Motor neuron (in vitro differentiated cells): ENCODE measurements at regions not wholly inside any gene's neighbourhood (a gene's known extent, or its start where the extent isn't known, plus 50 kb on each side); places are given as distances from the start of the nearest gene placed in this dataset.

ENCODE experiments used
- ATAC-seq, 8 experiments: fragments of 200-7000 bp; cut with Tn5 transposase; replicated peaks in 6 of 8; 2 replicates each; pipeline ENCODE4 v1.8.0; 2021; ENCODE audit warnings: mild to moderate bottlenecking in 8 of 8, moderate library complexity in 8 of 8
- H3K27ac ChIP-seq, 2 donors: fragments of 250-450 bp; sonication (Bioruptor Pico); 2 replicates each; pipeline ENCODE4 v1.9.0; 2021; ENCODE audit warnings: antibody characterized with exemption in 2 of 2, mild to moderate bottlenecking in 2 of 2, moderate library complexity in 1 of 2
- H3K4me1 ChIP-seq, 2 donors: fragments of 250-450 bp; sonication (Bioruptor Pico); replicated peaks in 1 of 2; 2 replicates each; pipeline ENCODE4 v1.6.1; 2021; ENCODE audit warnings: antibody characterized with exemption in 2 of 2, mild to moderate bottlenecking in 2 of 2, moderate library complexity in 1 of 2
- H3K4me3 ChIP-seq, 5 donors: fragments of 250-450 bp; sonication (Bioruptor Pico); 2 replicates each; pipeline ENCODE4 v1.9.0; 2021; ENCODE audit warnings: antibody characterized with exemption in 5 of 5, mild to moderate bottlenecking in 5 of 5, moderate library complexity in 4 of 5
- WGBS, 10 experiments: fragments of 450-650 bp; shearing (Covaris generic); methylation state at CpG; one replicate each; pipeline ENCODE4 v1.0.0; 2022; 5-methylcytosine and 5-hydroxymethylcytosine counted together
- in situ Hi-C, 9 experiments: fragments of 400-800 bp; cut with MboI; loops; one replicate each; pipeline ENCODE4 v1.15.0; 2021; ENCODE audit warnings: low sequenced_read_pairs in 9 of 9, low pct_unique_long_range_greater_than_20kb in 2 of 9; ENCODE audit not compliant: unreplicated experiment in 9 of 9

DNA sequence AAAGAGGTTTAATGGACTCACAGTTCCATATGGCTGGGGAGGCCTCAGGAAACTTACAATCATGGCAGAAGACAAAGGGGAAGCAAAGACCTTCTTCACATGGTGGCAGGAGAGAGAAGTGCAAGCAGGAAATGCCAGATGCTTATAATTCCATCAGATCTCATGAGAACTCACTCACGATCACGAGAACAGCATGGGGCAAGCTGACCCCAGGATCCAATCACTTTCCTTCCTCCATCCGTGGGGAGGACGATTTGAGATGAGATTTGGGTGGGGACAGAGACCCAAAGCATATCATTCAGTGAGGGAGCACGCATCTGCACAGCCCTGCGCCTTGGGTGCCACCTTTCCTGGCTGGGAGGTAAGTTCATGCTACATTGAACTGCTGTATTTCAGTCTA is 234.1 kb upstream of the ATP10A start:
- H3K27ac ChIP-seq = no peak overlapping the region
- in situ Hi-C loops = no loop called here
- no peak overlapping the region for H3K4me3 ChIP-seq
- WGBS, 10 experiments = 20 to 100% (median 93%) methylated on average over 2 to 6 of the region's 6 CpGs; no CpG with 5 or more reads in 4 of the 10 experiments
- ATAC-seq = no peak
- H3K4me1 ChIP-seq = no peaks in the 10 kb centered on the region

DNA sequence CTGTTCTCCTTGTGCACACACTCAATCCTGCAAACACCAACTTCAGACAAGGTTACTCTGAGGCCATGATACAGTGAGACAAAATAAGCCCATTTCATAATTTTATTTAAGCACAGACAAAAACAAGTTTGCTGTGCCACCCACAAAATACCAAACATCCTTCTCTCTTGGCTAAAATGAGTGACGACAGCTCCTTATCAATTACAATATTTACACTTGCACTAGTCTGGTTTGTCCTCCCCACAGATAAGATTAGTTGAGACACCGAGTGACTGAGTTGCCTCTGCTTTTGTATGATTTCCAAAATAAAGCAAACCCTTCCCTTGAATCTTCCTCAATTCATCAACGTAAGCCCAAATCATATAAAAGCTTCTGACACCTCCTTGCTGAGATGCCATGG is 233.5 kb upstream of the ATP10A start:
- Histone ChIP-seq H3K27ac (no peak overlapping the region), H3K4me3 (no peak overlapping the region), H3K4me1 (no peaks in the 10 kb centered on the region)
- WGBS, 10 experiments = 25 to 100% (median 92%) methylated on average over 1 to 3 of the region's 3 CpGs; no CpG with 5 or more reads in 3 of the 10 experiments
- ATAC-seq = no peak
- in situ Hi-C loops = no loop called here

DNA sequence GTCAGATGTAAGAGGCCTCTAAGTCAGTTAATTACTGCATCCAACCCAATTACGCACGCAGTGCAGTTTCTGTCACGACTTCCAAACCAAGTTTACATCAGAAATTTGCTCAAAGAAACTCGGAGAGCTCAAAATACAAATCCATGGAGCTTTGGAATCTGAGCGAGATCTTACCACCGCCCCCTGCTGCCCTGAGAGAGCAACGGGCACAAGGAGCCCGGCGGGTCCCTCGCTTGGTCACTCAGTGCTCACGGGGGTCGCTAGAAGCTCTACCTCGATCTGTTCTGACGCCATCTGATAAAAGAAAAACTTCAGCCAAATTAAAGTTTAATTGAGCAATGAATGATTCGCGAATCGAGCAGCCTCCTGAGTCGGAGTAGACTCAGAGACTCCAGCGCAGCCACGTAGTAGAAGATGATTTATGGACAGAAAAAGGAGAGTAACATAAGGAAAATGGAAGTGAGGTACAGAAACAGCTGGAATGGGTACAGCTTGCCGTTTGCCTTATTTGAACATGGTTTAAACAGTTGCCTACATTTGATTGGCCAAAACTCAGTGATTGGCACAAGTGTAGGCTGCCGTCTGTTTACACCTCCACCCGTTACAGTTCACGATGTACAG is 232.7 kb upstream of the ATP10A start:
- ATAC-seq = no peak
- Histone ChIP-seq H3K27ac (no peak overlapping the region), H3K4me1 (no peaks in the 10 kb centered on the region), H3K4me3 (no peak overlapping the region)
- 34 to 97% (median 78%) methylated on average over 5 to 23 of the region's 24 CpGs for WGBS, 10 experiments
- in situ Hi-C loops = no loop called here

DNA sequence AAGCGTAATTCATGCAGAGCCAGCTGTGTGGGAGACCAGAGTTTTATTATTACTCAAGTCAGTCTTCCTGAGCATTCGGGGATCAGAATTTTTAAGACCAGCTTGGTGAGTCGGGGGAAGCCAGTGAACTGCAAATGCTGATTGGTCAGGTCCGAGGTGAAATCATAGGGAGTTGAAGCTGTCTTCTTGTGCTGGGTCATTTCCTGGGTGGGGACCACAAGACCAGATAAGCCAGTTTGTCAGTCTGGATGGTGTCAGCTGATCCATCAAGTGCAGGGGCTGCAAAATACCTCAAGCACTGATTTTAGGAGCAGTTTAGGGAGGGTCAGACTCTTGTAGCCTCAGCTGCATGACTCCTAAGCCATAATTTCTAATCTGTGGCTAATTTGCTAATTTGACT is 228.1 kb upstream of the ATP10A start:
- 68 to 100% (median 80%) methylated on average over 1 to 3 of the region's 4 CpGs; no CpG with 5 or more reads in 4 of the 10 experiments for WGBS, 10 experiments
- ATAC-seq = no peak
- Histone ChIP-seq H3K27ac (no peak overlapping the region), H3K4me3 (no peak overlapping the region), H3K4me1 (no peaks in the 10 kb centered on the region)
- in situ Hi-C loops = no loop called here

DNA sequence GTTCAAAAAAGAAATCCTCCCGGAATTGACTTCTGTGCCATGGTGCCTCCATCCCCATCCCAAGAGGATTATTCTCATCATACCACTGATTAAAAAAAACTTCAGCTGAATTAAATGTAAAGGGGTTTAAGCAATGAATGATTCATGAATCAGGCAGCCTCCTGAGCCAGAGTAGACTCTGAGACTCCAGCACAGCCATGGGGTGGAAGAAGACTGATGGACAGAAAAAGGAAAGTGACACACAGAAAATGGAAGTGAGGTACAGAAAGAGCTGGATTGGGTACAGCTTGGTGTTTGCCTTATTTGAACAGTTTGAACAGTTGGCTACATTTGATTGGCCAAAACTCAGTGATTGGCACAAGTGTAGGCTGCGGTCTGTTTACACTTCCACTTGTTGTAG is 224.8 kb upstream of the ATP10A start:
- in situ Hi-C loops = no loop called here
- WGBS, 10 experiments = 25 to 100% (median 86%) methylated on average over 1 to 2 of the region's 2 CpGs; no CpG with 5 or more reads in 2 of the 10 experiments
- Histone ChIP-seq H3K4me3 (no peak overlapping the region), H3K4me1 (peaks cover 12 to 15% of the 10 kb centered on the region in 2 donors), H3K27ac (no peak overlapping the region)
- peak in 2 of 8 experiments; percentile 16 to 58 for ATAC-seq

DNA sequence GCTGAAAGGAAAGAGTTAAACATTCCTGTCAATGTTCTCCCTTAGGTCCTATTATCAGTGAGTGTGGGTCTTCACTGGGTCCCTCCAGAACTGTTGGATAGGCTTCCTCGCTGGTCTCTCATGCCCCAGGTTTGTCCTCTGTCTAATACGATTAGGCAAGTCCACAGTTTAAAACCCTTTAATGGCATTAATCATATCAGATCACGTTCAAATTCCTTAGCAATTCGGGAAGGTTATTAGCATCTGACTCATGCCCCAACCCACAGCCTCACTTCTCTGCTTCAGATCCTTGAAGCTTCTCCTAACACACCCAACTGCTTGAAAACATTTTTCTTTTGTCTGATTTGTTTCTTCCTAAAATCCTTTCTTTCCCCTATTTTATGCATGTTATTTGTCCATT is 224.3 kb upstream of the ATP10A start:
- 6 to 78% (median 50%) methylated on average over 2 to 4 of the region's 4 CpGs; no CpG with 5 or more reads in 1 of the 10 experiments for WGBS, 10 experiments
- Histone ChIP-seq H3K27ac (no peak overlapping the region), H3K4me3 (no peak overlapping the region), H3K4me1 (peaks cover 13 to 16% of the 10 kb centered on the region in 2 donors)
- peak in 2 of 8 experiments; percentile 81 to 88 for ATAC-seq
- in situ Hi-C loops = no loop called here

DNA sequence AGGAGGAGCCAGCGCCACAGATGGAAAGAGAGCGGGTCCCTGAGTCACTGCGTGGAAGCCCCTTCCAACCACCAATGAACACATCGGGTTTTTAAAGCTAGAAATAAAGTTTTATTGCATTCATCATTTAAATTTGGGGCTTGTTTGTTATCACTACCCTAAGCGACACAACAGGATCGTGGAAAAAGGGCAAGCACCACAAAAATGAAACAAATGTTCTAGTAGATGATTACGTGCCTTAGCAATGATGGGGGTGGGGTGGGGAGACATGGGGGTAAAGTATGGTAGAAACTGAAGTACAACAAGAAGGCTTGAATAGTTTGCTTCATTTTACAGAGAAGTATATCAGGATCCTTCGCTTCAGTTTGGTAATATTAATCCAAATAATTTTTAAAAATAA is 221.6 kb upstream of the ATP10A start:
- in situ Hi-C loops = no loop called here

DNA sequence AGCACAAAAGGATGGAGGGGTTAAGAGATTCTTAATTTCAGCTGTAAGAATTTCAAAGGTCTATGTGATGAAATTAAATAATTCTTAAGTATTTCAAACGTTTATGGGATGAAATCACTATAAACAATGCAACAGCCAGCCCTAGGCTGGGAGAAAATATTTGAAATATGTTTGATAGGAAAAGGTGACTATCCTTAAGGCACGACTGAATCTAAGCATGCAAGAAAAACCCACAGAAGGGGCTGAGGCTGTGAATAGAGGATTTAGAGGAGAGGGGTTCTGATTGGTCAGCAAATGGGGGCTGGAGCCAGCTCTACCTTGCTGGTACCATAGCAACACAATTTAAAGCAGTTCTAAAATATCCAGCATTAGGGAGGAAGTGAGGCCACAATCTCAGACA is 220.8 kb upstream of the ATP10A start:
- H3K4me1 ChIP-seq = peaks cover 13 to 16% of the 10 kb centered on the region in 2 donors
- H3K4me3 ChIP-seq = no peak overlapping the region
- ATAC-seq = no peak
- 0 to 83% (median 43%) methylated on average over 1 to 2 of the region's 2 CpGs; no CpG with 5 or more reads in 3 of the 10 experiments for WGBS, 10 experiments
- in situ Hi-C loops = no loop called here
- no peak overlapping the region for H3K27ac ChIP-seq

More for the DNA sequence above, 221.6 kb upstream of the ATP10A start:
- no peak overlapping the region for H3K4me3 ChIP-seq
- WGBS, 10 experiments = 90 to 100% (median 100%) methylated on average over 2 to 6 of the region's 8 CpGs; no CpG with 5 or more reads in 1 of the 10 experiments
- no peak for ATAC-seq
- H3K27ac ChIP-seq = no peak overlapping the region
- peaks cover 13 to 16% of the 10 kb centered on the region in 2 donors for H3K4me1 ChIP-seq

DNA sequence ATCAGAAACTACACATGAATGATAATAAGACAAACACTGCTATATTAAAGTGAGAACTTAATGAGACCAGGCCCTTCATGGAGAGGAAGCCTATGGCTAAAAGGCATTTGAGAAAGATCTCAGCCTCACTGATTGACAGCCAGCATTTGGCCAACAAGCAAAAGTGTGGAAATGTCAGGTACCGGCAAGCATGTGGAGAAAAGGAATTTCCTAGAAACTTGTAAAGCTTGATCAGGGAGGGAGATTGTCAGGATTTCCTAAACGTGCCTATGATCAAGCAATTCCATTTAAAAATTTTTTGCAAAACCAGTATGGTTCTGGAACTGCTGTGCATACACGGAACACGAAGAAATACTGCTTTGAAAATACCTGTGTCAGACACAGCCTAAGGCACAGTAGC is 220.3 kb upstream of the ATP10A start:
- ATAC-seq = no peak
- Histone ChIP-seq H3K4me3 (no peak overlapping the region), H3K4me1 (peaks cover 13 to 16% of the 10 kb centered on the region in 2 donors), H3K27ac (no peak overlapping the region)
- 53 to 100% (median 89%) methylated on average over 1 to 4 of the region's 4 CpGs; no CpG with 5 or more reads in 1 of the 10 experiments for WGBS, 10 experiments
- in situ Hi-C loops = no loop called here

DNA sequence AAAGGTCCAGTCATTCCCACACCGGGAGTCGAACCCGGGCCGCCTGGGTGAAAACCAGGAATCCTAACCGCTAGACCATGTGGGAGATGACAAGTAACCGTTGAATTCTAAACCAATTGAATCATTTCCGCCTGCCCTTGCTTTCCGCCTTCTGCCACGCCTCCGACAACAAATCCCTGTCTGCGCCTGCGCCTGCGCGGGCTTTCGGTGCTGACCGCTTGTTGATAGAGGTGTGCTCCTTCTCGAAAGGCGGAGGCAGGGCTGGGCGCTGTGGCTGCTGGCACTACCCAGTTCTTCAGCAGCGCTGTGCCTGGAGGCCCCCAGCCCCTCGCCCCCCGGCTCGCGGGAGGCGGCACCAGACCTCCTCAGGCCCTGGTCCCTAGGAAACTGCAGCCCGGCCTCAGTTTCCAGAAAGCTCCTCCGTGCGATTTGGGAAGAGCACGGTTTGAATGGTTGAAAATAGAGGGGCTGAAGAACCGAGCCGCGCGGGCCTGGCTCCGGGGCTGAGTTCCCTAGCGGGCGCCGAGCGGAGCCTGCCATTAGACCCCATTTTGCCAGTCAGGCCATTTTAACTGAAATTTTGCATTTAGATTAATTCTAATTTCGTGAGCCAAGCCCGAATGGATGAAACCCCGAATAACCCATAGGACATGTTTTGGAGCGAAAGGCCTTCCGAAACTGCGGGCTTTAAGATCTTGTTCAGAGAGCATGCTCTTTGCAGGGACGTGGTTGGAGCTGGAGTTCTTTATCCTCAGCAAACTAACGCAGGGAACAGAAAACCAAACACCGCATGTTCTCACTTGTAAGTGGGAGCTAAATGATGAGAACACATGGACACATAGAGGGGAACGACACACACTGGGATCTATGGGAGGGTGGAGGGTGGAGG is 219.3 kb upstream of the ATP10A start:
- ATAC-seq = peak; percentile 93 to 97 (median 96)
- H3K4me3 ChIP-seq = peak overlapping the region; percentile 39 to 66 (median 54)
- H3K4me1 ChIP-seq = peaks cover 13 to 16% of the 10 kb centered on the region in 2 donors
- 0 to 8% (median 2%) methylated on average over 2 to 22 of the region's 48 CpGs; no CpG with 5 or more reads in 1 of the 10 experiments for WGBS, 10 experiments
- peak overlapping the region; percentile 84 to 85 for H3K27ac ChIP-seq
- in situ Hi-C loops = no loop called here

DNA sequence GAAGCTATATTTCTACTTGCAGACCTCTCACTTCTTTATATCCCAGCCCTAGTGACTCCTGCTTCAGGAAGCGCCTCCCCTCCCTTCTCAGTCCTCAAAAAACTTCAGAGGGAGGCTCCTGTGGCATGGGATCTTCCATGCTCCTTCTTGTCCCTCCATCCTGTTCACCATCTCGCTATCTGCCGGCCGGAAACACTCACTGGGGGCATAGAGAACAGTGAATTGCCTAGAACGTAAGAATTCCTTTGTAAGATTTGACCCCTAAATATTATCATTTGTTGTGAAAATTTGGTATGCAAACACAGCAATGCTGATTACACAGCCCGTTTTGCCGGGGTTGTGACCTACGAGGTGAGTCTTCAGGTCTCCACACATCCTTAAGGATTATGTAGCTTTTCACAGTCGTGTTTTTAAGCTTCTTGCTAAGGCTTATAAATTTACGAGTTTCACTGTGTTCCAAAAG is 218.7 kb upstream of the ATP10A start:
- peak overlapping the region in 1 of 2 donors; percentile 50 for H3K27ac ChIP-seq
- H3K4me1 ChIP-seq = peaks cover 13 to 16% of the 10 kb centered on the region in 2 donors
- ATAC-seq = no peak
- in situ Hi-C loops = no loop called here
- 0 to 100% (median 30%) methylated on average over 1 to 10 of the region's 10 CpGs; no CpG with 5 or more reads in 2 of the 10 experiments for WGBS, 10 experiments
- peak overlapping the region in 3 of 5 donors; percentile 9 to 30 (median 24) for H3K4me3 ChIP-seq

DNA sequence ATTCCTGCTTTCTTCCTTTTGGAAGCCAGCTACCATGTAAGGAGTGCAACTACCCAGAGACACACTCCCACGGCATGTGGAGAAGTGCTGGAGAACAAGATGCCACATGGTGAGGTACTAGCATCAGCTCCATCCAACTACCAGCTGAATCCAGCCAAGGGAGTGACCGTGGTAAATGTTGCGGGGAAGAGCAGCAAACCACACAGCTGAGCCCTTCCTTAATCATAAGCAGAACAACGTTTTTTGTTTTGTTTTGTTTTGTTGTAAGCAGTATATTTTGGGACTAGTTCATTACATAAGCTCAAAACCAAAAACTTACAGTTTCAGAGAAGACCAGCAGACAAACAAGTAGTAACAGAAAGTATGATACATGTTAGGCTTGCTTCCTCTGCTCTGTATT is 212.6 kb upstream of the ATP10A start:
- H3K4me3 ChIP-seq = no peak overlapping the region
- H3K4me1 ChIP-seq = peaks cover 2 to 5% of the 10 kb centered on the region in 2 donors
- H3K27ac ChIP-seq = no peak overlapping the region
- in situ Hi-C loops = no loop called here
- no peak for ATAC-seq
- 20 to 86% (median 77%) methylated on average over 1 to 4 of the region's 4 CpGs; no CpG with 5 or more reads in 3 of the 10 experiments for WGBS, 10 experiments
